PFSK-1 (cell line): ENCODE measurements at regions not wholly inside any gene's neighbourhood (a gene's known extent, or its start where the extent isn't known, plus 50 kb on each side); places are given as distances from the start of the nearest gene placed in this dataset.

Source experiments
- FOXP2 ChIP-seq: optimal IDR thresholded peaks from 2 replicates; pipeline ENCODE3; 2011; ENCODE audit warnings: borderline replicate concordance, control low read depth, inconsistent platforms; ENCODE audit not compliant: insufficient read depth; ENCODE audit errors: extremely low read length, extremely low read depth
- POLR2AphosphoS5 ChIP-seq: IDR thresholded peaks from 2 replicates; pipeline ENCODE4 v1.6.1; 2012; ENCODE audit warnings: low read depth, mild to moderate bottlenecking, control low read depth, low read length, moderate library complexity
- SIN3A ChIP-seq: IDR thresholded peaks from 2 replicates; pipeline ENCODE4 v1.6.1; 2012; ENCODE audit warnings: mild to moderate bottlenecking, low read length, moderate library complexity, borderline replicate concordance; ENCODE audit not compliant: insufficient read depth
- TAF1 ChIP-seq: IDR thresholded peaks from 2 replicates; pipeline ENCODE4 v1.6.1; 2012; ENCODE audit warnings: low read length, control low read depth, borderline replicate concordance; ENCODE audit not compliant: insufficient read depth
- TF ChIP-seq, protein P1 (sequence below), 2 experiments: IDR thresholded peaks; 2 replicates each; pipeline versions ENCODE4 v1.6.1 to v1.8.0; 2011 to 2012; ENCODE audit warnings: low read depth in 2 of 2, low read length in 2 of 2, control low read depth in 1 of 2, inconsistent platforms in 1 of 2, mild to moderate bottlenecking in 1 of 2, moderate library complexity in 1 of 2; ENCODE audit not compliant: insufficient read depth in 1 of 2

DNA sequence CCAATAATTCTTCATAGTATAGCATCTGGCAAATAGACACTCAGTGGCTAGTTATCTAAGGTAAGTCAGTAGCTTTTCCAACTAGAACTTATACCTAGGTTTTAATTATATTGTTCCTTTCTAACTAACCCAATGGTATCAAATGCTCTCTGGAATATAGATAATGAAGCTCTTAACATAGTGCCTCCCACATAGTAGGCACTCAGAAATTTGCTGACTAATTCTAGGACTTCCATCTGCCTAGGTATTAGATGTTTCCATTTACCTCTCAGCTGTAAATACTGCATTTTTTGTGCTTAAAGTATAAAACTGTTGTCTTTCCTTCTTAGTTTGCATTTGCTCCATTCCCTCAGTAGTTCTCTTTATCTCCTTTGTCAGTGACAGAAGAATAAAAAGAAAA, 214.3 kb upstream of the SPRY1 start:
- no peak for TF ChIP-seq TAF1
- no peak for TF ChIP-seq POLR2AphosphoS5
- no peak for TF ChIP-seq FOXP2
- TF ChIP-seq, protein P1, sequence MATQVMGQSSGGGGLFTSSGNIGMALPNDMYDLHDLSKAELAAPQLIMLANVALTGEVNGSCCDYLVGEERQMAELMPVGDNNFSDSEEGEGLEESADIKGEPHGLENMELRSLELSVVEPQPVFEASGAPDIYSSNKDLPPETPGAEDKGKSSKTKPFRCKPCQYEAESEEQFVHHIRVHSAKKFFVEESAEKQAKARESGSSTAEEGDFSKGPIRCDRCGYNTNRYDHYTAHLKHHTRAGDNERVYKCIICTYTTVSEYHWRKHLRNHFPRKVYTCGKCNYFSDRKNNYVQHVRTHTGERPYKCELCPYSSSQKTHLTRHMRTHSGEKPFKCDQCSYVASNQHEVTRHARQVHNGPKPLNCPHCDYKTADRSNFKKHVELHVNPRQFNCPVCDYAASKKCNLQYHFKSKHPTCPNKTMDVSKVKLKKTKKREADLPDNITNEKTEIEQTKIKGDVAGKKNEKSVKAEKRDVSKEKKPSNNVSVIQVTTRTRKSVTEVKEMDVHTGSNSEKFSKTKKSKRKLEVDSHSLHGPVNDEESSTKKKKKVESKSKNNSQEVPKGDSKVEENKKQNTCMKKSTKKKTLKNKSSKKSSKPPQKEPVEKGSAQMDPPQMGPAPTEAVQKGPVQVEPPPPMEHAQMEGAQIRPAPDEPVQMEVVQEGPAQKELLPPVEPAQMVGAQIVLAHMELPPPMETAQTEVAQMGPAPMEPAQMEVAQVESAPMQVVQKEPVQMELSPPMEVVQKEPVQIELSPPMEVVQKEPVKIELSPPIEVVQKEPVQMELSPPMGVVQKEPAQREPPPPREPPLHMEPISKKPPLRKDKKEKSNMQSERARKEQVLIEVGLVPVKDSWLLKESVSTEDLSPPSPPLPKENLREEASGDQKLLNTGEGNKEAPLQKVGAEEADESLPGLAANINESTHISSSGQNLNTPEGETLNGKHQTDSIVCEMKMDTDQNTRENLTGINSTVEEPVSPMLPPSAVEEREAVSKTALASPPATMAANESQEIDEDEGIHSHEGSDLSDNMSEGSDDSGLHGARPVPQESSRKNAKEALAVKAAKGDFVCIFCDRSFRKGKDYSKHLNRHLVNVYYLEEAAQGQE (IDR thresholded peaks at IDR 0.05; ENCODE audit: insufficient read depth in 1 of 2, low read depth in 2 of 2, low read length in 2 of 2), result no peak
- no peak for TF ChIP-seq SIN3A

- TF ChIP-seq POLR2AphosphoS5, result no peak
- TF ChIP-seq TAF1, result no peak
- no peak for TF ChIP-seq FOXP2
- no peak for TF ChIP-seq SIN3A
- TF ChIP-seq, protein P1 (IDR thresholded peaks at IDR 0.05; ENCODE audit: insufficient read depth in 1 of 2, low read depth in 2 of 2, low read length in 2 of 2), result no peak
Measured at GRCh38 chr4:123183308-123183707, 213.3 kb upstream of the SPRY1 start.

GRCh38 chr4:123186731-123187130, 209.9 kb upstream of the SPRY1 start:
- TF ChIP-seq FOXP2 (no peak), TAF1 (no peak), POLR2AphosphoS5 (no peak), SIN3A (no peak)
- TF ChIP-seq, protein P1 (IDR thresholded peaks at IDR 0.05; ENCODE audit: insufficient read depth in 1 of 2, low read depth in 2 of 2, low read length in 2 of 2), result no peak

GRCh38 chr4:123190176-123190575, 206.4 kb upstream of the SPRY1 start:
- TF ChIP-seq FOXP2 (no peak), SIN3A (no peak), TAF1 (no peak), POLR2AphosphoS5 (no peak)
- TF ChIP-seq, protein P1 (IDR thresholded peaks at IDR 0.05; ENCODE audit: insufficient read depth in 1 of 2, low read depth in 2 of 2, low read length in 2 of 2), result no peak

- TF ChIP-seq TAF1 (no peak), POLR2AphosphoS5 (no peak), SIN3A (no peak), FOXP2 (no peak)
- TF ChIP-seq, protein P1 (IDR thresholded peaks at IDR 0.05; ENCODE audit: insufficient read depth in 1 of 2, low read depth in 2 of 2, low read length in 2 of 2), result no peak
Measured at GRCh38 chr4:123191728-123192127, 204.9 kb upstream of the SPRY1 start.
